K562 (cell line): ENCODE measurements at regions not wholly inside any gene's neighbourhood (a gene's known extent, or its start where the extent isn't known, plus 50 kb on each side); places are given as distances from the start of the nearest gene placed in this dataset.

Experiments used
- ATAC-seq: fragments of 200-7000 bp; cut with Tn5 transposase; 3 replicates; pipeline ENCODE4 v1.9.1; 2020; ENCODE audit warnings: moderate library complexity
- BruUV-seq: library from RNA; stranded (reverse); fragments of 400-500 nt; replicated peaks from 2 replicates; lab custom pipeline; 2021; lab: Mats Ljungman, UMichigan
- CTCF ChIA-PET: fragments of 300-600 bp; formaldehyde crosslinking; extraction: SDS; loops from one replicate; lab custom pipeline; 2021; ENCODE audit warnings: low intra/inter-chr PET ratio; lab: Yijun Ruan, JAX
- POLR2A ChIA-PET: fragments of 300-600, 350-650 bp; sonication (Branson Sonifier 250); formaldehyde crosslinking; extraction: SDS; loops from one replicate; lab custom pipeline; 2021; ENCODE audit warnings: antibody characterized with exemption, inconsistent platforms; lab: Yijun Ruan, JAX
- DNase-seq, 4 experiments: peaks; one replicate each; pipeline versions ENCODE4 v3.0.0 to v3.0.0-alpha.2; 2011 to 2018; ENCODE audit warnings: low spot score in 3 of 4, mixed read lengths in 3 of 4; ENCODE audit errors: extremely low read depth in 1 of 4
- FAIRE-seq: peaks from 2 replicates; lab custom pipeline; 2011; peaks lifted over from hg19 to GRCh38; lab: Jason Lieb, UNC
- H2AFZ ChIP-seq: 2 replicates; pipeline ENCODE4 v1.6.0; 2011; ENCODE audit warnings: low read depth, low read length, control low read depth, inconsistent platforms
- H3K27ac ChIP-seq: fragments of 200-600 bp; 3 replicates; pipeline ENCODE4 v1.8.0; 2011; ENCODE audit warnings: low read depth, mild to moderate bottlenecking, control low read depth, inconsistent platforms, low read length, moderate library complexity, mixed read lengths; ENCODE audit errors: extremely low read depth
- H3K27me3 ChIP-seq, 2 experiments: fragments of 300-600 bp in 1 of 2; 2 replicates in 1 of 2; 3 replicates in 1 of 2; pipeline versions ENCODE4 v1.6.0 to v1.8.0; 2011; ENCODE audit warnings: inconsistent platforms in 2 of 2, low read length in 2 of 2, mild to moderate bottlenecking in 1 of 2, mixed read lengths in 1 of 2, moderate library complexity in 1 of 2; ENCODE audit not compliant: control insufficient read depth in 2 of 2, insufficient read depth in 2 of 2
- H3K36me3 ChIP-seq: fragments of 300-600 bp; 3 replicates; pipeline ENCODE4 v1.8.0; 2011; ENCODE audit warnings: mild to moderate bottlenecking, low read length, inconsistent platforms; ENCODE audit not compliant: control insufficient read depth, insufficient read depth
- H3K4me1 ChIP-seq, 2 experiments: fragments of 200-600 bp in 1 of 2; replicated peaks in 1 of 2; 2 replicates in 1 of 2; 3 replicates in 1 of 2; pipeline versions ENCODE4 v1.5.1 to v1.8.0; 2011; ENCODE audit warnings: inconsistent platforms in 2 of 2, low read length in 2 of 2, mild to moderate bottlenecking in 1 of 2, mixed read lengths in 1 of 2, moderate library complexity in 1 of 2; ENCODE audit not compliant: control insufficient read depth in 2 of 2, insufficient read depth in 2 of 2
- H3K4me2 ChIP-seq: 2 replicates; pipeline ENCODE4 v1.6.1; 2011; ENCODE audit warnings: low read length, control low read depth, inconsistent platforms, mixed read lengths; ENCODE audit not compliant: insufficient read depth
- H3K4me3 ChIP-seq: fragments of 200-600 bp; sonication (generic), shearing (Covaris generic); 2 replicates; pipeline ENCODE4 v1.5.1; 2016; ENCODE audit warnings: control low read depth, inconsistent platforms
- H3K79me2 ChIP-seq: fragments of 200-600 bp; 3 replicates; pipeline ENCODE4 v1.8.0; 2011; ENCODE audit warnings: low read length, inconsistent platforms; ENCODE audit not compliant: control insufficient read depth, insufficient read depth
- H3K9ac ChIP-seq, 2 experiments: 2 replicates each; pipeline versions ENCODE4 v1.6.0 to v1.6.1; 2011; ENCODE audit warnings: low read depth in 2 of 2, low read length in 2 of 2, control low read depth in 1 of 2, inconsistent platforms in 1 of 2, mild to moderate bottlenecking in 1 of 2, mixed read lengths in 1 of 2; ENCODE audit not compliant: insufficient read depth in 1 of 2
- H3K9me1 ChIP-seq: one replicate; pipeline ENCODE4 v1.6.0; 2011; ENCODE audit warnings: inconsistent platforms, mild to moderate bottlenecking, low read length, moderate library complexity; ENCODE audit not compliant: control insufficient read depth, insufficient read depth
- H3K9me3 ChIP-seq: replicated peaks from 2 replicates; pipeline ENCODE4 v1.5.1; 2011; ENCODE audit warnings: low read depth, low read length, inconsistent platforms; ENCODE audit not compliant: control insufficient read depth, insufficient read depth
- H4K20me1 ChIP-seq: replicated peaks from 2 replicates; pipeline ENCODE4 v1.6.1; 2011; ENCODE audit warnings: low read length, inconsistent platforms, mixed read lengths; ENCODE audit not compliant: control insufficient read depth, insufficient read depth
- CREB3 ChIP-seq: fragments of 450-650 bp; conservative IDR thresholded peaks from 2 replicates; pipeline ENCODE4 v1.6.1; 2016; ENCODE audit warnings: missing genetic modification characterization, low read depth, mild to moderate bottlenecking, missing compliant biosample characterization, moderate library complexity
- ETS2 ChIP-seq: IDR thresholded peaks from 2 replicates; pipeline ENCODE4 v1.6.1; 2016; ENCODE audit warnings: borderline replicate concordance, missing genetic modification characterization, mild to moderate bottlenecking, moderate library complexity, missing compliant biosample characterization; ENCODE audit not compliant: poor library complexity, severe bottlenecking
- FOS ChIP-seq: IDR thresholded peaks from 3 replicates; pipeline ENCODE4 v1.6.1; 2011; ENCODE audit not compliant: insufficient read length; ENCODE audit errors: extremely low read depth
- HEY1 ChIP-seq: fragments of 250-450 bp; sonication (Bioruptor Pico); IDR thresholded peaks from 2 replicates; pipeline ENCODE4 v1.5.0; 2020; ENCODE audit warnings: mild to moderate bottlenecking, moderate library complexity, borderline replicate concordance
- MCM5 ChIP-seq: fragments of 450-650 bp; IDR thresholded peaks from 2 replicates; pipeline ENCODE4 v1.6.1; 2016; ENCODE audit warnings: low read depth
- MITF ChIP-seq: IDR thresholded peaks from 2 replicates; pipeline ENCODE4 v1.6.1; 2014; ENCODE audit warnings: antibody characterized with exemption
- RBBP5 ChIP-seq: fragments of 200-600 bp; sonication (generic); IDR thresholded peaks from 2 replicates; pipeline ENCODE4 v1.6.1; 2012; ENCODE audit warnings: borderline replicate concordance, mild to moderate bottlenecking, low read length, control low read depth, inconsistent platforms; ENCODE audit not compliant: insufficient read depth, poor library complexity, severe bottlenecking
- TAL1 ChIP-seq: fragments of 450-650 bp; IDR thresholded peaks from 2 replicates; pipeline ENCODE4 v1.6.1; 2016; ENCODE audit warnings: mild to moderate bottlenecking
- ZBTB34 ChIP-seq: fragments of 250-450 bp; sonication (Bioruptor Pico); IDR thresholded peaks from 2 replicates; pipeline ENCODE4 v1.8.0; 2021; ENCODE audit warnings: mild to moderate bottlenecking, moderate library complexity
- ZNF655 ChIP-seq: fragments of 250-450 bp; sonication (Bioruptor Pico); IDR thresholded peaks from 2 replicates; pipeline ENCODE4 v1.5.0; 2021
- ZZZ3 ChIP-seq: fragments of 450-650 bp; IDR thresholded peaks from 2 replicates; pipeline ENCODE4 v1.6.1; 2016; ENCODE audit warnings: antibody characterized with exemption, mild to moderate bottlenecking, moderate library complexity
- WGBS: fragments of 100-300 bp; shearing (Covaris generic); methylation state at CpG from one replicate; pipeline ENCODE4 v1.1.6; 2016; ENCODE audit warnings: low coverage, mixed read lengths; ENCODE audit not compliant: insufficient coverage; ENCODE audit errors: missing lambda C conversion rate; 5-methylcytosine and 5-hydroxymethylcytosine counted together
- in situ Hi-C: fragments of 300-500 bp; cut with MboI; formaldehyde crosslinking; loops from 4 replicates; pipeline ENCODE4 v1.15.0; 2018; ENCODE audit warnings: inconsistent platforms, mixed read lengths
- intact Hi-C: fragments of 100-400 bp; cut with micrococcal nuclease; formaldehyde crosslinking; loops from 2 replicates; pipeline ENCODE4 v1.14.2; 2022
- TF ChIP-seq, protein P1 (sequence below): fragments of 450-650 bp; IDR thresholded peaks from 2 replicates; pipeline ENCODE4 v1.6.1; 2016; ENCODE audit warnings: low read depth, mild to moderate bottlenecking, moderate library complexity
- TF ChIP-seq, protein P2 (sequence below): fragments of 450-650 bp; formaldehyde crosslinking; IDR thresholded peaks from 2 replicates; pipeline ENCODE4 v1.4.0; 2020; ENCODE audit warnings: mild to moderate bottlenecking, moderate library complexity

DNA sequence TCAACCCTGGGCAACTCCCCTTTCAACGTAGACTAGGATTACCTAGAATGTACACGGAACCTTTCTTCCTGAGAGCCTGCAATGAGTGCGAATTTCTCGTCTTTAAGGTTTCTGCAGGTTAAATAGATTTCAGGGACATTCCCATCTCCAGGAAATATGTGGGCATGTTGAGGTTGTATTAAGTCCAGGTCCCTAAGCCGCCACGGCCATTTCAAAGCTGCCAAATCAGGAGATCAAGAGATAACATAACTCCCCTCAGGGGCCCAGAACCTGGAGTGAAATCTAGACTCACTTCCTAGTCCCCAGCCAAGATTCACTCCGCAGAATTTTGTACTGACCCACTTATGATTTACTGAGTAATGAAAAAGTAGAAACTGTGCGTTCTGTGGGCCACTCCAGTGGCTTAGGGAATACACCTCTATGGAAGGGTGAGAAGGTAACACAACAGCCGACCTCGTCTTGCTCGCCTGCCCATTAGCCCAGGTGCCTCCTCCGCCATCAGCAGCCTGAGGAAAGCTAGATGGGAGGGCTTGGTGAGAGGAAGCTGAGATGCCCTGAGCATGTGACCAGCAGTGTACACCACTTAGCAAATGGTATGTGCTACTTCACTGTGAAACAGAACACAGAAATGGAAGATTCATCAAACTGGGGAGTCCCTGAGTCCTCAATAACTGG is 98.5 kb upstream of the SOX1 start:
- POLR2A ChIA-PET, result no interaction called here
- no peak overlapping the region for H3K4me2 ChIP-seq

More for the DNA sequence above, 98.5 kb upstream of the SOX1 start:
- no peaks in the 10 kb centered on the region for H4K20me1 ChIP-seq
- no peak for TF ChIP-seq RBBP5
- TF ChIP-seq ETS2, result no peak
- TF ChIP-seq, protein P1, sequence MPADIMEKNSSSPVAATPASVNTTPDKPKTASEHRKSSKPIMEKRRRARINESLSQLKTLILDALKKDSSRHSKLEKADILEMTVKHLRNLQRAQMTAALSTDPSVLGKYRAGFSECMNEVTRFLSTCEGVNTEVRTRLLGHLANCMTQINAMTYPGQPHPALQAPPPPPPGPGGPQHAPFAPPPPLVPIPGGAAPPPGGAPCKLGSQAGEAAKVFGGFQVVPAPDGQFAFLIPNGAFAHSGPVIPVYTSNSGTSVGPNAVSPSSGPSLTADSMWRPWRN, result no peak
- no peak for TF ChIP-seq MCM5
- no peak for TF ChIP-seq ZBTB34
- TF ChIP-seq FOS, result no peak
- TF ChIP-seq ZZZ3, result no peak
- TF ChIP-seq MITF, result no peak
- TF ChIP-seq, protein P2, sequence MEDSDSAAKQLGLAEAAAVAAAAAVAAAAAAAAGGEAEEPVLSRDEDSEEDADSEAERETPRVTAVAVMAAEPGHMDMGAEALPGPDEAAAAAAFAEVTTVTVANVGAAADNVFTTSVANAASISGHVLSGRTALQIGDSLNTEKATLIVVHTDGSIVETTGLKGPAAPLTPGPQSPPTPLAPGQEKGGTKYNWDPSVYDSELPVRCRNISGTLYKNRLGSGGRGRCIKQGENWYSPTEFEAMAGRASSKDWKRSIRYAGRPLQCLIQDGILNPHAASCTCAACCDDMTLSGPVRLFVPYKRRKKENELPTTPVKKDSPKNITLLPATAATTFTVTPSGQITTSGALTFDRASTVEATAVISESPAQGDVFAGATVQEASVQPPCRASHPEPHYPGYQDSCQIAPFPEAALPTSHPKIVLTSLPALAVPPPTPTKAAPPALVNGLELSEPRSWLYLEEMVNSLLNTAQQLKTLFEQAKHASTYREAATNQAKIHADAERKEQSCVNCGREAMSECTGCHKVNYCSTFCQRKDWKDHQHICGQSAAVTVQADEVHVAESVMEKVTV, result no peak
- TF ChIP-seq TAL1, result no peak
- no peak for TF ChIP-seq CREB3 (tag)
- no peak for TF ChIP-seq HEY1 (CRISPR knock-in tag)
- no peak for TF ChIP-seq ZNF655 (CRISPR knock-in tag)
- TF ChIP-seq, all 486 proteins: peak for 0
- in situ Hi-C loops (no loop called here), intact Hi-C loops (no loop called here)
- BruUV-seq, result no TSS peak
- no peak overlapping the region for H3K9ac ChIP-seq
- no peaks in the 10 kb centered on the region for H3K9me3 ChIP-seq
- no peaks in the 10 kb centered on the region for H3K9me1 ChIP-seq
- ATAC-seq, result no peak
- CTCF ChIA-PET, result no interaction called here
- H3K79me2 ChIP-seq, result no peaks in the 10 kb centered on the region
- H3K27me3 ChIP-seq, result peaks cover 0 to 29% of the 10 kb centered on the region in 2 experiments; a peak in 2 of 5 replicates
- no peaks in the 10 kb centered on the region for H3K36me3 ChIP-seq
- no peaks in the 10 kb centered on the region for H3K4me1 ChIP-seq
- no peak overlapping the region for H2AFZ ChIP-seq
- FAIRE-seq, result no peak
- no peak overlapping the region for H3K27ac ChIP-seq
- H3K4me3 ChIP-seq, result no peak overlapping the region
- WGBS, result 2% methylated on average over 11 of the region's 12 CpGs
- DNase-seq, result no peak
